PC-3 (cell line): ENCODE measurements at regions not wholly inside any gene's neighbourhood (a gene's known extent, or its start where the extent isn't known, plus 50 kb on each side); places are given as distances from the start of the nearest gene placed in this dataset.

Experiments used
- CTCF ChIP-seq: fragments of 300-600 bp; sonication (generic); conservative IDR thresholded peaks from 2 replicates; pipeline ENCODE4 v1.5.1; 2017; ENCODE audit warnings: antibody characterized with exemption, low read depth, mild to moderate bottlenecking, low read length
- EZH2 ChIP-seq: fragments of 300-600 bp; sonication (generic); IDR thresholded peaks from one replicate; pipeline ENCODE4 v1.6.1; 2017; ENCODE audit warnings: antibody characterized with exemption, mild to moderate bottlenecking, low read length; ENCODE audit not compliant: unreplicated experiment

DNA sequence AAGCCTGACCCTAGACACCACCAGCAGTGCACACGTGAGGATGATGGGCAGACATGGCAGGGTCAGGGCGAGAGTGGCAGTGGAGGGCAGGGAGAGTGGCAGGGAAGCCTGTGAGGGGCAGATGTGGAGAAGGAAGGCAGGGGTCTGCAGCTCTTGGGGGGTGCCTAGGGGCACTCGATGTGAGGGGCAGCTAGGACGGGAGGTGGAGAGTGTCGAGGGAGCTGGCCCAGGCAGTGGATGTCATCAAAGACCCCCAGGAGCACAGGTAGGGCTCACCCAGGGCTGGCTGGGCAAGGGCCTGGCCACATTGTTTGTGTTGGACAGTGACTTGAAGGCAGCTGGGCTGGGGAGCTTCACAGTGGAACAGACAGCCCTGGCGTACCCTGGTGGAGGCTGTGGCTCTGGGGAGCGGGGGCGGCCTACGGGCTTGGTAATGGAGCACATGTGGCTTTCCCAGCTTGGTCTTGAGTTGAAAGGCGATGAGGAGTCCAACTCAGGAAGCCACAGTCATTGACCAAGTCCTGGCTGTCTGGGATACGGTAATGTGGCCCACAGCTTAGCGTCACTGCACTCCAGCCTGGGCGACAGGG, 87.1 kb downstream of the RTP5 start:
- TF ChIP-seq CTCF (no peak), EZH2 (no peak)
